GM19463 (cell line): ENCODE measurements at regions not wholly inside any gene's neighbourhood (a gene's known extent, or its start where the extent isn't known, plus 50 kb on each side); places are given as distances from the start of the nearest gene placed in this dataset.
"Not testable (repeated sequence)": the region's sequence is repeated elsewhere in the genome, so short reads cannot be mapped to it uniquely, and the experiment has no call there.

ENCODE experiments used
- ATAC-seq: cut with Tn5 transposase; IDR thresholded peaks from one replicate; pipeline ENCODE4 v1.9.1; 2021; ENCODE audit warnings: mild to moderate bottlenecking, moderate library complexity; ENCODE audit not compliant: unreplicated experiment

- no peak for ATAC-seq
Measured at GRCh38 chr2:150120326-150120955, 367.0 kb downstream of the RND3 start.

- no peak for ATAC-seq
Measured at GRCh38 chr2:150119819-150120218, 367.6 kb downstream of the RND3 start.

- ATAC-seq: not testable (repeated sequence)
Measured at GRCh38 chr2:150114089-150114488, 373.4 kb downstream of the RND3 start.

GRCh38 chr2:150110548-150110947, 376.9 kb downstream of the RND3 start:
- ATAC-seq: no peak

- no peak for ATAC-seq
Measured at GRCh38 chr2:150109912-150110311, 377.6 kb downstream of the RND3 start.

- no peak for ATAC-seq
Measured at GRCh38 chr2:150109028-150109427, 378.4 kb downstream of the RND3 start.

- no peak for ATAC-seq
Measured at GRCh38 chr2:150107816-150108215, 379.7 kb downstream of the RND3 start.

GRCh38 chr2:150107170-150107569, 380.3 kb downstream of the RND3 start:
- ATAC-seq: no peak

- ATAC-seq: no peak
Measured at GRCh38 chr2:150101947-150102346, 385.5 kb downstream of the RND3 start.

- ATAC-seq: no peak
Measured at GRCh38 chr2:150100834-150101233, 386.6 kb downstream of the RND3 start.

- no peak for ATAC-seq
Measured at GRCh38 chr2:150100336-150100735, 387.1 kb downstream of the RND3 start.

GRCh38 chr2:150099805-150100204, 387.7 kb downstream of the RND3 start:
- no peak for ATAC-seq

- no peak for ATAC-seq
Measured at GRCh38 chr2:150097901-150098531, 389.5 kb downstream of the RND3 start.

- no peak for ATAC-seq
Measured at GRCh38 chr2:150097402-150097801, 390.1 kb downstream of the RND3 start.

GRCh38 chr2:150095361-150096095, 391.9 kb downstream of the RND3 start:
- ATAC-seq: no peak

- no peak for ATAC-seq
Measured at GRCh38 chr2:150091846-150092245, 395.6 kb downstream of the RND3 start.

- ATAC-seq: no peak
Measured at GRCh38 chr2:150090031-150090430, 397.4 kb downstream of the RND3 start.

- ATAC-seq: no peak
Measured at GRCh38 chr2:150088538-150088937, 398.9 kb downstream of the RND3 start.

GRCh38 chr2:150085478-150085877, 402.0 kb downstream of the RND3 start:
- ATAC-seq: no peak

- no peak for ATAC-seq
Measured at GRCh38 chr2:150081775-150082481, 405.5 kb downstream of the RND3 start.

GRCh38 chr2:150076281-150076680, 411.2 kb downstream of the RND3 start:
- no peak for ATAC-seq

- ATAC-seq: no peak
Measured at GRCh38 chr2:150075831-150076230, 411.6 kb downstream of the RND3 start.
